Gastrocnemius medialis (tissue), 4 donors: ENCODE measurements at regions not wholly inside any gene's neighbourhood (a gene's known extent, or its start where the extent isn't known, plus 50 kb on each side); places are given as distances from the start of the nearest gene placed in this dataset.

Source experiments
- ATAC-seq, 2 donors: fragments of 150-250 bp; one replicate each; pipeline ENCODE4 v1.9.1; 2016
- DNase-seq, 2 donors: peaks; one replicate each; pipeline ENCODE4 v3.0.0-alpha.2; 2019
- H3K27ac ChIP-seq, 4 donors: fragments of 200-600 bp; sonication (generic); 1 replicate in 1 of 4; 2 replicates in 3 of 4; pipeline ENCODE4 v1.5.1; 2016 to 2018; ENCODE audit warnings: mild to moderate bottlenecking in 2 of 4, moderate library complexity in 1 of 4
- H3K27me3 ChIP-seq, 3 donors: fragments of 200-600 bp; sonication (generic) in 2 of 3; 1 replicate in 1 of 3; 2 replicates in 2 of 3; pipeline versions ENCODE4 v1.5.1 to v1.6.0; 2016 to 2019; ENCODE audit warnings: mild to moderate bottlenecking in 1 of 3, moderate library complexity in 1 of 3
- H3K36me3 ChIP-seq, 2 donors: fragments of 200-600 bp; sonication (generic) in 1 of 2; one replicate each; pipeline ENCODE4 v1.5.1; 2017 to 2018
- H3K4me1 ChIP-seq, 2 donors: fragments of 200-600 bp; sonication (generic) in 1 of 2; one replicate each; pipeline ENCODE4 v1.5.1; 2016 to 2017; ENCODE audit warnings: mild to moderate bottlenecking in 2 of 2
- H3K4me3 ChIP-seq, 4 donors: fragments of 200-600 bp; sonication (generic) in 3 of 4; 1 replicate in 1 of 4; 2 replicates in 3 of 4; pipeline ENCODE4 v1.5.1; 2016 to 2019; ENCODE audit warnings: mild to moderate bottlenecking in 2 of 4
- H3K9me3 ChIP-seq, 3 donors: fragments of 200-600 bp; sonication (generic) in 2 of 3; 1 replicate in 1 of 3; 2 replicates in 2 of 3; pipeline ENCODE4 v1.5.1; 2016 to 2019
- POLR2A ChIP-seq, 2 donors: fragments of 450-650 bp; IDR thresholded peaks; one replicate each; pipeline ENCODE4 v1.6.1; 2017; ENCODE audit warnings: antibody characterized with exemption in 2 of 2, mild to moderate bottlenecking in 2 of 2, moderate library complexity in 2 of 2
- in situ Hi-C, 4 donors: fragments of 200-750 bp; cut with MboI; loops; one replicate each; pipeline versions ENCODE4 v1.15.0 to v1.8.0; 2017; ENCODE audit warnings: low sequenced_read_pairs in 4 of 4
- intact Hi-C: fragments of 100-400 bp; cut with DNase I; formaldehyde crosslinking; loops from one replicate; pipeline ENCODE4 v1.15.1; 2023; ENCODE audit warnings: low total_unique reads
- TF ChIP-seq, protein P1 (sequence below), 5 experiments: fragments of 450-650 bp in 3 of 5; fragments of 200-600 bp in 2 of 5; sonication (generic) in 2 of 5; IDR thresholded peaks in 4 of 5; conservative IDR thresholded peaks in 1 of 5; 1 replicate in 4 of 5; 2 replicates in 1 of 5; pipeline ENCODE4 v1.5.1; 2016 to 2019; ENCODE audit warnings: antibody characterized with exemption in 5 of 5, mild to moderate bottlenecking in 3 of 5, moderate library complexity in 3 of 5

GRCh38 chr13:50550151-50550550 is 293.3 kb downstream of the DLEU7 start:
- H3K27me3 ChIP-seq = no peaks in the 10 kb centered on the region
- ATAC-seq (no peak), DNase-seq (no peak)
- intact Hi-C loops (no loop called here), in situ Hi-C loops (loop anchor here in 1 of 4 donors (10.0 kb wide), 1 partner anchor 375 kb away; no protein-coding TSS in a partner anchor)
- no peaks in the 10 kb centered on the region for H3K36me3 ChIP-seq
- no peak overlapping the region for H3K27ac ChIP-seq
- TF ChIP-seq POLR2A (IDR thresholded peaks at IDR 0.05) = no peak
- TF ChIP-seq, protein P1, sequence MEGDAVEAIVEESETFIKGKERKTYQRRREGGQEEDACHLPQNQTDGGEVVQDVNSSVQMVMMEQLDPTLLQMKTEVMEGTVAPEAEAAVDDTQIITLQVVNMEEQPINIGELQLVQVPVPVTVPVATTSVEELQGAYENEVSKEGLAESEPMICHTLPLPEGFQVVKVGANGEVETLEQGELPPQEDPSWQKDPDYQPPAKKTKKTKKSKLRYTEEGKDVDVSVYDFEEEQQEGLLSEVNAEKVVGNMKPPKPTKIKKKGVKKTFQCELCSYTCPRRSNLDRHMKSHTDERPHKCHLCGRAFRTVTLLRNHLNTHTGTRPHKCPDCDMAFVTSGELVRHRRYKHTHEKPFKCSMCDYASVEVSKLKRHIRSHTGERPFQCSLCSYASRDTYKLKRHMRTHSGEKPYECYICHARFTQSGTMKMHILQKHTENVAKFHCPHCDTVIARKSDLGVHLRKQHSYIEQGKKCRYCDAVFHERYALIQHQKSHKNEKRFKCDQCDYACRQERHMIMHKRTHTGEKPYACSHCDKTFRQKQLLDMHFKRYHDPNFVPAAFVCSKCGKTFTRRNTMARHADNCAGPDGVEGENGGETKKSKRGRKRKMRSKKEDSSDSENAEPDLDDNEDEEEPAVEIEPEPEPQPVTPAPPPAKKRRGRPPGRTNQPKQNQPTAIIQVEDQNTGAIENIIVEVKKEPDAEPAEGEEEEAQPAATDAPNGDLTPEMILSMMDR (IDR thresholded peaks at IDR 0.05 in 4 of 5, conservative IDR thresholded peaks at IDR 0.05 in 1 of 5) = no peak
- no peaks in the 10 kb centered on the region for H3K9me3 ChIP-seq
- no peak overlapping the region for H3K4me3 ChIP-seq
- peaks cover 3 to 13% of the 10 kb centered on the region in 2 donors for H3K4me1 ChIP-seq

DNA sequence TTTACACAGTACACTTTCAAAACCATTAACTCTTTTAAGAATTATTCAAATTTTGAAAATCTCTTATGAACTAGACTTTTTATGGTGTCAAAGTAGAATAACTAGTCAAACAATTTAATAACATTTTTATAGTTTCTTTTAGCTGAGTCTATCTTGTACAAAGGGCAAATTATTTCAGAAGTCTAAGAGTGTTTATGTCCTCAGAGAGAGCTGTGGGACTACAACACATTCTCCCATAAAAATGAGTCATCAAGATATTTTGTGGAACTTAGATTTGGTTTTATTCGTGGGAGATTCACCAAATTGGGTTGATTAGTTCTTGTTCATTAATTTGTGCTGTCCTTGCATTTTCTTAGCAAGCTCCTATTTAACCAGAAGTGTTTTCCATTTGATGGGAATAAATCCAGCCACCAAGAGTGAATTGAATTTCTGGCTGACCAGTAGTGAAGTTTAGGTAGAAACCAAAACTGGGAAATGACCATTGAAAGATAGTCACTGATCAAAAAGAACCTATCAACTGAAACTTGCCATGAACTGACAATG is 291.0 kb downstream of the DLEU7 start:
- DNase-seq (no peak), ATAC-seq (no peak)
- H3K27me3 ChIP-seq = no peaks in the 10 kb centered on the region
- no peak overlapping the region for H3K27ac ChIP-seq
- peaks cover 3 to 13% of the 10 kb centered on the region in 2 donors for H3K4me1 ChIP-seq
- intact Hi-C loops = no loop called here
- in situ Hi-C loops = loop anchor here in 1 of 4 donors (10.0 kb wide), 1 partner anchor 378 kb away; no protein-coding TSS in a partner anchor
- no peaks in the 10 kb centered on the region for H3K9me3 ChIP-seq
- no peak overlapping the region for H3K4me3 ChIP-seq
- TF ChIP-seq POLR2A (IDR thresholded peaks at IDR 0.05) = no peak
- TF ChIP-seq, protein P1 (IDR thresholded peaks at IDR 0.05 in 4 of 5, conservative IDR thresholded peaks at IDR 0.05 in 1 of 5) = no peak
- H3K36me3 ChIP-seq = no peaks in the 10 kb centered on the region

DNA sequence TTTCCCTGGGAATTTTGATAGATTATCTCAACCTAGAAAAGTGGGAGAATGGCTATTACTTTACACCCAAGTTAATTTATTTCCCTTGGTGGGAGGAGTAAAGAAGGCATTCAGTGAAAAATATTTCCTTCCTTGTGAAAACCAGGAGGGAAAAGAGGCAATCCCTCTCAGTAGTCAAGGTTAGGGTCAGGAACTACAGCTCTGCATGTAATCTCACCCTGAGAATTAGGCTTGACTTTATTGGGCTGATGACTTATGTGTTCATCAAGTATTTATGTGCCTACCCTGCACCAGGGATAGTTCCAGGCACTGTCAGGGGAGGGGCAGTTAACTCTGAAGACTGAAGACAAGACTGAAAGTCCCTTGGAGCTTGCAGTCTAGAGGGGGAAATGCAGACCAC is 281.8 kb downstream of the DLEU7 start:
- no peaks in the 10 kb centered on the region for H3K4me1 ChIP-seq
- no peaks in the 10 kb centered on the region for H3K36me3 ChIP-seq
- intact Hi-C loops (no loop called here), in situ Hi-C loops (no loop called here)
- TF ChIP-seq POLR2A (IDR thresholded peaks at IDR 0.05) = no peak
- TF ChIP-seq, protein P1 (IDR thresholded peaks at IDR 0.05 in 4 of 5, conservative IDR thresholded peaks at IDR 0.05 in 1 of 5) = no peak
- H3K9me3 ChIP-seq = no peaks in the 10 kb centered on the region
- no peaks in the 10 kb centered on the region for H3K27me3 ChIP-seq
- H3K4me3 ChIP-seq = no peak overlapping the region
- ATAC-seq = no peak
- H3K27ac ChIP-seq = no peak overlapping the region
- no peak for DNase-seq

DNA sequence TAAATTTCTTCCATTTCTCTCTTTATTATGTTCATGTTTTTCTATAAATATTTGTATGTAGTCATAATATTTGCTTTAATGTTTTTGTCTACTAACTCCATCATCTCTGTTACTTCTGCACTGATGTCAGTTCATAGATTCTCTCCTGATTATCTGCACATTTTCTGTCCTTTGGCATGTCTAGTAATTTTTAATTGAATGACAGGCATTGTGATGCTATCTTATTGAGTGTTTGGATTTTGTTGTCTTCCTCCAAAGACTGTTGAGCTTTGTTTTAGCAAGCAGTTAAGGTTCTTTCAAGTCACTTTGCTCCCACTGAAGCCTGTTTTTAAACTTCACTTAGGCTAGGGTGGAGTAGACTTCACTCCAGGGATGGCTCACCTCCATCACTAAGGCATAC is 276.8 kb downstream of the DLEU7 start:
- H3K9me3 ChIP-seq = no peaks in the 10 kb centered on the region
- in situ Hi-C loops = no loop called here

More for the DNA sequence above, 276.8 kb downstream of the DLEU7 start:
- Histone ChIP-seq H3K4me3 (no peak overlapping the region), H3K36me3 (no peaks in the 10 kb centered on the region), H3K27me3 (no peaks in the 10 kb centered on the region), H3K4me1 (no peaks in the 10 kb centered on the region), H3K27ac (no peak overlapping the region)
- ATAC-seq (no peak), DNase-seq (no peak)
- TF ChIP-seq, protein P1 (IDR thresholded peaks at IDR 0.05 in 4 of 5, conservative IDR thresholded peaks at IDR 0.05 in 1 of 5) = no peak
- no peak for TF ChIP-seq POLR2A (IDR thresholded peaks at IDR 0.05)
- intact Hi-C loops = no loop called here
